ENCODE measurements at regions not wholly inside any gene's neighbourhood (a gene's known extent, or its start where the extent isn't known, plus 50 kb on each side); places are given as distances from the start of the nearest gene placed in this dataset.

DNA sequence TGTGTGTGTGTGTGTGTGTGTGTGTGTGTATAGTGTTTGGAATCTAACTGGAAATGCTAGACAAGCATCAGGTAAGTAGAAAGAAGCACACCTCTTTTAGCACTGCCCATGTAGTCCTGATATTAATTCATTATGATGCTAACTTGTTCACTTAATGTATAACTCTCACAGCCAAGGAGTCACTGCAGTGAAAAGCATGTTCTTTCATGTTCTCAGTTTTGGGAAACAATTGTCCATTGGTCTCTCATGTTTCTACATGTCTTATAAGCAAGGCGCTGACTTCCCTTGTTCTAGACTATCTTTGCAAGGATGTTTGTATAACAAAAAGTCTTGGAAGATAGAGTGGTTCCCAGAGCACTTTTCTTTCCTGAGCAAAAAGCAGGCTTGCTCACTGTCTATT, 148.8 kb upstream of the TNPO1 start:
- intact Hi-C loops (cut with DNase I; ENCODE audit: low total_unique reads), result no loop called here
- TF ChIP-seq, protein P1, sequence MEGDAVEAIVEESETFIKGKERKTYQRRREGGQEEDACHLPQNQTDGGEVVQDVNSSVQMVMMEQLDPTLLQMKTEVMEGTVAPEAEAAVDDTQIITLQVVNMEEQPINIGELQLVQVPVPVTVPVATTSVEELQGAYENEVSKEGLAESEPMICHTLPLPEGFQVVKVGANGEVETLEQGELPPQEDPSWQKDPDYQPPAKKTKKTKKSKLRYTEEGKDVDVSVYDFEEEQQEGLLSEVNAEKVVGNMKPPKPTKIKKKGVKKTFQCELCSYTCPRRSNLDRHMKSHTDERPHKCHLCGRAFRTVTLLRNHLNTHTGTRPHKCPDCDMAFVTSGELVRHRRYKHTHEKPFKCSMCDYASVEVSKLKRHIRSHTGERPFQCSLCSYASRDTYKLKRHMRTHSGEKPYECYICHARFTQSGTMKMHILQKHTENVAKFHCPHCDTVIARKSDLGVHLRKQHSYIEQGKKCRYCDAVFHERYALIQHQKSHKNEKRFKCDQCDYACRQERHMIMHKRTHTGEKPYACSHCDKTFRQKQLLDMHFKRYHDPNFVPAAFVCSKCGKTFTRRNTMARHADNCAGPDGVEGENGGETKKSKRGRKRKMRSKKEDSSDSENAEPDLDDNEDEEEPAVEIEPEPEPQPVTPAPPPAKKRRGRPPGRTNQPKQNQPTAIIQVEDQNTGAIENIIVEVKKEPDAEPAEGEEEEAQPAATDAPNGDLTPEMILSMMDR (IDR thresholded peaks at IDR 0.05), result no peak
- no peaks in the 10 kb centered on the region for H3K27me3 ChIP-seq
- DNase-seq, result no peak
- H3K9me3 ChIP-seq, result no peaks in the 10 kb centered on the region
- no peaks in the 10 kb centered on the region for H3K36me3 ChIP-seq
- H3K4me3 ChIP-seq, result no peak overlapping the region
- H3K4me1 ChIP-seq, result no peaks in the 10 kb centered on the region
- H3K27ac ChIP-seq, result no peak overlapping the region

DNA sequence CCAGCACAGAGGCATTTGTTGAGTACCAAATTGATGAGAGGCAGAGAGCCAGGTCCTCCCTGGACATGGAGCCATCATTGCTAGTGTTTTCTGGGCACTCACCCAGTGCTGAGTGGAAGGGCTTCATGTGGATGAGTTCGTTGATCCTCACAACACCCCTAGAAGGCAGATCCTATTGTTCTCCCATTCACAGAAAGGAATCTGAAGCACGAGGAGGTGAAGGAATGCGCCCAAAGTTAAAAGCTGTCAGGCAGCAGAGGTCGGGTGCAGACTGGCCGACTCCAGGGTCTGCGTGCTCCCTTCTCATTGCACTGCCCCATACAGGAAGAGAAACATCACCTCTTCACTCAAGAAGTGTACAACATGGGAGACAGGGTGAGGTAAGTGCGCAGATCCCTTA, 153.5 kb upstream of the TNPO1 start:
- TF ChIP-seq, protein P1 (IDR thresholded peaks at IDR 0.05), result no peak
- Histone ChIP-seq H3K4me1 (no peaks in the 10 kb centered on the region), H3K4me3 (no peak overlapping the region), H3K27ac (no peak overlapping the region), H3K36me3 (no peaks in the 10 kb centered on the region), H3K27me3 (no peaks in the 10 kb centered on the region), H3K9me3 (no peaks in the 10 kb centered on the region)
- intact Hi-C loops (cut with DNase I; ENCODE audit: low total_unique reads), result no loop called here
- DNase-seq, result no peak

DNA sequence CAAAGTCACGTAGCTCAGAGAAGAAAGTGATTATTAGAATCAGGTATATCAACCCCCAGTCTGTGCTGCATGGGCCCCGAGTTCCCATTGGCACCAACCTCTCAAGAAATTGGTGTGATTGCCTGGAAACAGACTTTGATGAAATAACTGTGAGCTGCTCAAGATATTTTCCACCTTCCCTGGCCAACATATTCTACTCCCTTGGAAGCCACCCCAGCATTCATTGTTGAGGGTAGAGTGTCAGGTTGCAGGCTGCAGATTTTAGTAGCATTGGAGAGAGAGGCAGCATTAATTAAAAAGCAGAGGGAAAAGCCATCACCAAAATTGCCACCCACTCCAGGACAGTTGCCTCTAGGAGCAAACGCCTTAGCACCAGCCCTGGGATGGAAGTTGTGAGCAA, 154.2 kb upstream of the TNPO1 start:
- Histone ChIP-seq H3K4me3 (no peak overlapping the region), H3K9me3 (no peaks in the 10 kb centered on the region), H3K4me1 (no peaks in the 10 kb centered on the region), H3K36me3 (no peaks in the 10 kb centered on the region), H3K27ac (no peak overlapping the region), H3K27me3 (no peaks in the 10 kb centered on the region)
- DNase-seq, result no peak
- intact Hi-C loops (cut with DNase I; ENCODE audit: low total_unique reads), result no loop called here
- TF ChIP-seq, protein P1 (IDR thresholded peaks at IDR 0.05), result no peak

DNA sequence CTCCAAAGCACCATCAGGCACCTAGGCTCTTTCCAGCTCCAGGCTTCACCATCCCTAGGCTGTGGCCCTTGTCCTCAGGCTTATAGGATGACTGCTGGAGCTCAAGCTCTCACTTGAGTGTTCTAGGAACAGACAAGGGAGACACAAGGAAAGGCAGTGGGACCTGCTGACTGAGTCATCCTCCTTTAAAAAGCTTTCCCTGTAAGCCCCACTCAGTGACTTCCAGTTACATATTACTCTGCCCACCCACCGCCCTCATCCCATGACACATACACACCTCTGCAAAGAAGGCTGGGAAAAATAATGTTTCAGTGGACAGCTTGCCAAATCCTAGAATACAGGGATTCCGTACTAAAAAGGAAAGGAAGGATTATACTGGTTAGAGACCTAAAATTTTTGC, 154.2 kb upstream of the ZNF366 start:
- no peak for DNase-seq
- Histone ChIP-seq H3K9me3 (no peaks in the 10 kb centered on the region), H3K27ac (no peak overlapping the region), H3K4me1 (no peaks in the 10 kb centered on the region), H3K4me3 (no peak overlapping the region), H3K27me3 (no peaks in the 10 kb centered on the region), H3K36me3 (no peaks in the 10 kb centered on the region)
- intact Hi-C loops (cut with DNase I; ENCODE audit: low total_unique reads), result no loop called here
- TF ChIP-seq, protein P1 (IDR thresholded peaks at IDR 0.05), result no peak

DNA sequence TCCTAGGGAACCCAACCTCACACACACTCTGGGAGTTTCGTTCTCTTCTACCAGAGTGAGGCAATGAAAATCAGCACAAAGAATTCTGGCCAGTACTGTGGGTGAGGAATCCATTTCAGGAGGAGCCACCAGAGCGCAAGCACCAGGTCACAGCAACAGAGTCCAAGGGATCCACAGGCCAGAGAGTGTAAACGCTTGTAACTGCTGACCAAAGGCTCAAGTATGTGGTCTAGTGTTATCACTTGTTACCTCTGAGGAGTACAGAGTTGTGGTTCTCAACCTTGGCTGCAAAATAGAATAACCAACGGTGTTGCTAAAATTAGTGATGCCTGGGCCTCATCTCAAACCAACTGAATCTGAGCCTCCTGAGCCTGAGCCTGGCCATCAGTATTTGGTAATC, 152.5 kb upstream of the ZNF366 start:
- TF ChIP-seq, protein P1 (IDR thresholded peaks at IDR 0.05), result no peak
- H3K27me3 ChIP-seq, result no peaks in the 10 kb centered on the region
- no peaks in the 10 kb centered on the region for H3K9me3 ChIP-seq
- H3K4me3 ChIP-seq, result no peak overlapping the region
- H3K36me3 ChIP-seq, result no peaks in the 10 kb centered on the region
- intact Hi-C loops (cut with DNase I; ENCODE audit: low total_unique reads), result no loop called here
- no peak overlapping the region for H3K27ac ChIP-seq
- no peak for DNase-seq
- H3K4me1 ChIP-seq, result no peaks in the 10 kb centered on the region
